Cardiac muscle cell (in vitro differentiated cells and primary cell): ENCODE measurements at regions not wholly inside any gene's neighbourhood (a gene's known extent, or its start where the extent isn't known, plus 50 kb on each side); places are given as distances from the start of the nearest gene placed in this dataset.
"Not testable (repeated sequence)": the region's sequence is repeated elsewhere in the genome, so short reads cannot be mapped to it uniquely, and the experiment has no call there.

ENCODE experiments used
- DNase-seq, 2 donors: peaks; one replicate each; pipeline versions ENCODE4 v3.0.0 to v3.0.0-alpha.2; 2010 to 2017; ENCODE audit warnings: low read depth in 1 of 2, low spot score in 1 of 2
- H3K27ac ChIP-seq: fragments of 200-600 bp; sonication (generic); 2 replicates; pipeline ENCODE4 v1.5.1; 2016
- H3K27me3 ChIP-seq: fragments of 200-600 bp; sonication (generic); 2 replicates; pipeline ENCODE4 v1.6.0; 2016; ENCODE audit warnings: control low read depth
- H3K36me3 ChIP-seq: fragments of 200-600 bp; sonication (generic); 2 replicates; pipeline ENCODE4 v1.5.1; 2016; ENCODE audit warnings: control low read depth
- H3K4me1 ChIP-seq: fragments of 200-600 bp; sonication (generic); 2 replicates; pipeline ENCODE4 v1.8.1; 2017; ENCODE audit warnings: low read depth, mild to moderate bottlenecking, mixed run types
- H3K4me3 ChIP-seq: fragments of 200-600 bp; sonication (generic); 2 replicates; pipeline ENCODE4 v1.5.1; 2016; ENCODE audit warnings: mild to moderate bottlenecking
- H3K9me3 ChIP-seq: fragments of 200-600 bp; sonication (generic); 2 replicates; pipeline ENCODE4 v1.5.1; 2017; ENCODE audit warnings: low read depth, mild to moderate bottlenecking, control low read depth
- TF ChIP-seq, protein P1 (sequence below): IDR thresholded peaks from 2 replicates; pipeline ENCODE4 v1.5.1; 2012; ENCODE audit warnings: low read depth, mild to moderate bottlenecking, low read length

DNA sequence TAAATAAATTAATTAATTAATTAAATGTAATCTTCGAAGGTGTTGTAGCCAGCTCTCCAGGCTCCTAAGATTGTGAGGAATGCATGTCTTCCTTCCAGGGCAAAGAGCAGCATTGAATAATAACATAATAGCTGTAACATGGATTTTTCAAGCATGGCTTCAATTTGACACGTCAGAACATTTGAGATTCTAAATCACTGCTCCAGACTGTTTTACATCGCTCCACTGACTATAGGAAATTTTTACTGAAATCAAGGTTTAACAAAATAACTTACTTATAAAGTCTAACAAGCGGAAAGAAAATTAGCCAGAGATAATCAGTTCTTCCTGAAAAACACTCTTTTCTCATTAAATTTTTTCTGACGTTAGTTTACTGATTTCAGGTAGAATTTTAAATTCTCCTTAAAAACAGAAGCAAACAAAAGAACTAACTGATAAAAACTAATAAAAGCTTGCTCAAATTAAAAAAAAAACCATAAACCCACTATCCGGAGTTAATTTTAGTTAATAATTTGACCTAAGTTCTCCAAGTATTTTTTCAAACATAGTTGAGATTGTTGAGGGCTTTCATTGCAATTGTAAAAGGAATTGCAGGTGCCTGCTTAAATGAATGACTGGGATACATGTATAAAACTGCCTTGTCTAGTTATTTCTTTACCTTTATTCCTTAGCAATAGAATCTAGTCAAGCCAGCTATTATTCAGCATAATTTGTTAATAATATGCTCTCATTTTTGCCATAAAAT is 51.2 kb upstream of the SGCE start:
- no peaks in the 10 kb centered on the region for H3K9me3 ChIP-seq
- peaks cover 7% of the 10 kb centered on the region for H3K4me1 ChIP-seq
- no peaks in the 10 kb centered on the region for H3K36me3 ChIP-seq
- no peaks in the 10 kb centered on the region for H3K27me3 ChIP-seq
- H3K4me3 ChIP-seq, result no peak overlapping the region
- TF ChIP-seq, protein P1, sequence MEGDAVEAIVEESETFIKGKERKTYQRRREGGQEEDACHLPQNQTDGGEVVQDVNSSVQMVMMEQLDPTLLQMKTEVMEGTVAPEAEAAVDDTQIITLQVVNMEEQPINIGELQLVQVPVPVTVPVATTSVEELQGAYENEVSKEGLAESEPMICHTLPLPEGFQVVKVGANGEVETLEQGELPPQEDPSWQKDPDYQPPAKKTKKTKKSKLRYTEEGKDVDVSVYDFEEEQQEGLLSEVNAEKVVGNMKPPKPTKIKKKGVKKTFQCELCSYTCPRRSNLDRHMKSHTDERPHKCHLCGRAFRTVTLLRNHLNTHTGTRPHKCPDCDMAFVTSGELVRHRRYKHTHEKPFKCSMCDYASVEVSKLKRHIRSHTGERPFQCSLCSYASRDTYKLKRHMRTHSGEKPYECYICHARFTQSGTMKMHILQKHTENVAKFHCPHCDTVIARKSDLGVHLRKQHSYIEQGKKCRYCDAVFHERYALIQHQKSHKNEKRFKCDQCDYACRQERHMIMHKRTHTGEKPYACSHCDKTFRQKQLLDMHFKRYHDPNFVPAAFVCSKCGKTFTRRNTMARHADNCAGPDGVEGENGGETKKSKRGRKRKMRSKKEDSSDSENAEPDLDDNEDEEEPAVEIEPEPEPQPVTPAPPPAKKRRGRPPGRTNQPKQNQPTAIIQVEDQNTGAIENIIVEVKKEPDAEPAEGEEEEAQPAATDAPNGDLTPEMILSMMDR, result no peak
- H3K27ac ChIP-seq, result no peak overlapping the region
- no peak for DNase-seq

DNA sequence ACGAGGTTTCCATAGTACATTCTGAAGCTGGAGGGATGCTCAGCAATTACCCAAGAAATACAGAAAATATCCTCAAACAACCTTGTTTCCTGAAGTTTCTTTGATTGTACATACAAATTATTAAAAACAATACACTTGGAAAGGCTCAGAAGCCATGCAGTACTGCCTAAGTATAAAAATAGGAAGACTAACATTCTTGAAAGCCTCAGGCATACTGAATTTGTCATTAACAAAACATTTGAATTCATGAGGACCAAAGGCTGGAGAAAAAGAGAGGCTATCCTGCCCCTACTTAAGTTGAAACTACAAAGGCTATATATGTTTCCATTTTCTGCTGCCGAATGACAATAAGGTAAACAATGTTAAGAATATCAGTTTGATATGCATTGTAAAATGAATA is 54.3 kb upstream of the SGCE start:
- Histone ChIP-seq H3K4me3 (no peak overlapping the region), H3K27me3 (no peaks in the 10 kb centered on the region), H3K4me1 (peaks cover 7% of the 10 kb centered on the region), H3K27ac (no peak overlapping the region), H3K9me3 (no peaks in the 10 kb centered on the region), H3K36me3 (no peaks in the 10 kb centered on the region)
- DNase-seq, result no peak
- TF ChIP-seq, protein P1, result no peak

DNA sequence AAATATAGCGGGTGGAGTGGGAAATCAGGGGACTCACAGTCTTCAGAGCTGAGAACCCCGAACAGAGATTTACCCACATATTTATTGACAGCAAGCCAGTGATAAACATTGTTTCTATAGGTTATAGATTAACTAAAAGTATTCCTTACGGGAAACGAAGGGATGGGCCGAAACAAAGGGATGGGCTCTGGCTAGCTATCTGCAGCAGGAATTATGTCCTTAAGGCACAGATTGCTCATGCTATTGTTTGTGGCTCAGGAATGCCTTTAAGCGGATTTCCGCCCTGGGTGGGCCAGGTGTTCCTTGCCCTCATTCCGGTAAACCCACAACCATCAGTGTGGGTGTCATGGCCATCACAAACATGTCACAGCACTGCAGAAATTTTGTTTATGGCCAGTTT is 66.4 kb upstream of the SGCE start:
- H3K36me3 ChIP-seq, H3K27ac ChIP-seq, H3K9me3 ChIP-seq, DNase-seq, H3K4me3 ChIP-seq, H3K27me3 ChIP-seq, H3K4me1 ChIP-seq: not testable (repeated sequence)

DNA sequence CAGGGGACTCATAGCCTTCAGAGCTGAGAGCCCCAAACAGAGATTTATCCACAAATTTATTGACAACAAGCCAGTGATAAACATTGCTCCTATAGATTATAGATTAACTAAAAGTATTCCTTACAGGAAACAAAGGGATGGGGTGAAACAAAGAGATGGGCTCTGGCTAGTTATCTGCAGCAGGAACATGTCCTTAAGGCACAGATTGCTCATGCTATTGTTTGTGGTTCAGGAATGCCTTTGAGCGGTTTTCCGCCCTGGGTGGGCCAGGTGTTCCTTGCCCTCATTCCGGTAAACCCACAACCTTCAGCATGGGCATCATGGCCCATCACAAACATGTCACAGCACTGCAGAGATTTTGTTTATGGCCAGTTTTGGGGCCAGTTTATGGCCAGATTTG is 73.0 kb upstream of the SGCE start:
- not testable (repeated sequence) for H3K9me3 ChIP-seq, DNase-seq, H3K27me3 ChIP-seq, H3K36me3 ChIP-seq, H3K27ac ChIP-seq, H3K4me3 ChIP-seq, H3K4me1 ChIP-seq

DNA sequence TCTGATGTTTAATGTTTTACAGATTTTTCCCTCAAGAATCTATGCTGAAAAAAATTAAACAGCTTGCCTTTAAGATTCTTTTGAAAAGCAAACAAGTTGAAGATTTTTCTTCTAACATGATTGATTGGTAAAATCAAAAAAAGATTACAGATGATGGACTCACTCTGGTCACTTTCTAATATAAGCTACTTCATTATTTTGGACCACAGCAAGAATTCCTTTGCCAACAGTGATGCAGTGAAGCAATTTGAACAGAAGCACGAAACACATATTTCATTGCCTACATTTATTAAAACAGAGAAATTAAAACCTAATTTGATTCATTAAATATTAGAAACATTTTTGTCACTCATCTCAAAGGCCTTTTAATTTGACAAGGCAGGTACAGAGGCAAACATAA is 82.1 kb upstream of the SGCE start:
- Histone ChIP-seq H3K36me3 (no peaks in the 10 kb centered on the region), H3K4me3 (no peak overlapping the region), H3K27me3 (no peaks in the 10 kb centered on the region), H3K27ac (no peak overlapping the region), H3K9me3 (no peaks in the 10 kb centered on the region), H3K4me1 (no peaks in the 10 kb centered on the region)
- TF ChIP-seq, protein P1, result no peak
- no peak for DNase-seq

DNA sequence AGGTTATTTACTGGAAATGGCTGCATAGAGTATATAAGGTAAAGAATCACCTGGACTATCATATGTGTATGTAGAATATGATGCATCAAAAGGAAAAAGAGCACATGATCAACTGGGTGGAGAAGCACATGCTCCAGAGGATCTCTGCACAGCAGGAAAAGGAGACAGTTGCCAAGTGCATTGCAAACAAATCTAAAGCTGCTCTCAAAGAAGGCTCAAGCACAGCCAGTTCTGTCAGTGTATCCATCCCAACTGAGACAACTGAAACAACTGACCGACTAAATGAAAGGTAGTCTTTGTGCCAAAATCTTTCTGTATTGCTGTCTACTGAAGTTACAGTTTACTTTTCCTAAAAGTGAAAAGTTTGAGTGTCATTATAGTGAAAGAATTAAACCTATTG is 83.2 kb upstream of the SGCE start:
- no peak overlapping the region for H3K27ac ChIP-seq
- H3K9me3 ChIP-seq, result no peaks in the 10 kb centered on the region
- no peak overlapping the region for H3K4me3 ChIP-seq
- no peak for DNase-seq
- no peaks in the 10 kb centered on the region for H3K4me1 ChIP-seq
- no peaks in the 10 kb centered on the region for H3K36me3 ChIP-seq
- TF ChIP-seq, protein P1, result no peak
- no peaks in the 10 kb centered on the region for H3K27me3 ChIP-seq
